SHP77 (cell line): ENCODE measurements at regions not wholly inside any gene's neighbourhood (a gene's known extent, or its start where the extent isn't known, plus 50 kb on each side); places are given as distances from the start of the nearest gene placed in this dataset.

Experiments
- DNase-seq, 2 experiments: peaks; one replicate each; lab custom pipeline; 2025; lab: John Stamatoyannopoulos, UW

DNA sequence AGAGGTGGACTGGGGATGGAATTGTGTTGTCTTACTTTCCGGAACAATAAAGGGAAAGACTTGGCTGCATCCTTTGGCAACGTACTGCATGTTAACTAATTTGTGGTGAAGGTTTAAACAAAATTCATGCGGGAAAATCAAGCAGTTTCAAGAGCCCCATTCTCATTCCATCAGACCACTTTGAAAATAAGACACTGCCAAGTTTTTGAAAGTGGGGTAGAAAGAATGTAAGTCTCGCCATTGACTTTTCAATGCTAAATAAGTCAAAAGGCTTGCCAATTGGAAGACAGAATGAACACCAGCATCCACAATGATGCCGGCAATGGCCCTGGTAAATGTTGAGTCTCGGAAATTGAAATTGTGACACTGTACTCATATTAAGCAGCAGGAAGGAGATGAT, 322.0 kb downstream of the RND3 start:
- DNase-seq, result no peak

DNA sequence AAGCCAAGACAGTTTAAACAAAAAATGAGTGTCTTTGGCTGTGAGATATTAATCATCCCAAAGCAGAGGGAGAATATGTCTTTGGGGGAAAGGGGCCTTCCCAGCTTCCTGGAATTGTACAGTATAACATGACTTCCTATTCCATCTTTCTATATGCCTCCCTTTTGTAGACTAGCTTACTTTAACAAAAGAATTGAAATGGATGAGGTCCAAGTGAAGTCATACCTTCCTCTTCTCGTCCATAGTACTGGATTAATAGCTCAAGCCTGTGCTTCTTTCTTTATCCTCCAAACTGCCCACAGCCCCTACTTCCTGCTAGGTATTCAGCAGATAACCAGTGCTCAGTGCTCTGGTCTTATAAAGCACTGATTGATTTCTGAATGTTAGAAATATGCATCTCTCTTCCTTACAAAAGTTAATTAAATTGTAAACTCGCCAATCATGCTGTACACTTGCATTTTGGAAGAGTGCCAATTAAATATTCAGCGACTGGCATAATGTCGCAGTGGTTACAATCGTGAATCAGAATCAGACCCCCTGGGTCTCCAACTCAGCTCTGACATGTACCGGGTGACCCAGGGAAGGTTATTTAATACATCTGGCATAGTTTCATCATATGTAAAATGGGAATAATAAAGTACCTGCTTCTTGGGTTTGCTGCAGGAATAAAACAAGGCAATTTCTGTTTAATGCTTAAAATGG, 325.1 kb downstream of the RND3 start:
- DNase-seq, result no peak

DNA sequence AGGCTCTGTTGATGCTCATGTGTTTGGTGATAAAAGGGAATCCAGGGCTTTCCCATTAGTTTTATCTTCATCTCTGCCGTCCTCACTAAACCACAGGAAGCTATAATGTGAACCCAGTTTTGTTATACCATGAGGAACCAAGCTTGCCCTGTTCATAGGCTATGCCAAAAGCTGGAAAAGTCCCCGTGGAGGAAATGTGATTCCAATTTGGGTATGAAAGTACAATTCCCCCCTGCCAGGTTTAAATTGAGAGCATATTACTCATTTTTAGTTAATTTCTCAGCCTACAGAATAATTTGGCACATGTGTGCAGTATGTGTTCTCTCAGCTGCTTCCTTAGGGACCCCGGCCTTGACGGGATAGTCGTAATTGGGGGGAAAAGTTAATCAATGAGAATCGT, 327.4 kb downstream of the RND3 start:
- DNase-seq, result no peak

DNA sequence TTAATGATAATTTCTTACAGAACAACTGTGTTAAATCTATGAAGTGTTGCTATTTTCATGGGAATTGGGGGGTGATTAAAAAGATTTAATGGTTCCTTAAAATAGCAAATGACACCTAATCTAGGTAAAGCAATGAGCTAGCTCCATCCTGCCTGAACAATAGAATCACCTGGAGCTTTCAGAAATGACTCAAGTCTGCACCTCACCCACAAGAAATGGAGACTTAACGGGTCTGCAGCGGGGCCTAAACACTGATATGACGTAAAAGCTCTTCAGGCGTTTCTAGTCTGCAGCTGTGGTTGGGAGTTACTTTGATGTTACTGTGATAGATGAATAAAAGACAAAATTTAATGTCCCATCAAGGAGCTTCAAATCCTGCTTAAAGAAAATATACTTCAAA, 328.2 kb downstream of the RND3 start:
- DNase-seq, result no peak

DNA sequence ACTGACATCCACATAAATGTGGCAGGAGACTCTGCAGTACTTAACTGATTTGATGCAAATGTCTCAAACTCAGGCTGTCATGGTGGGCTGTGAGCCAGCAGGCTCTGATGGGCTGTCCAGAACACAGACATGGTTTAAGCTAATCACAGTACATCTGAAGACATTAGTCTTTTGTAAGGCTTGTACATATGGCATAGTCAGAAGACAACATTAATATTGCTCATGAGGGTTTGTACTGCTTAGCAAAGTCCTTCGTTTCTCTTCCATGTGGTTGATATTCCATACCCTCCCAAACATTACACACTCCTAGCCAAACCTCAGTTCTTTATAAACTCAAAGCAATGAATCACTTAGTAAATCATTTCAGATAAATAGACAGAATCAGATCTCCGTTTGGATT, 330.6 kb downstream of the RND3 start:
- no peak for DNase-seq

DNA sequence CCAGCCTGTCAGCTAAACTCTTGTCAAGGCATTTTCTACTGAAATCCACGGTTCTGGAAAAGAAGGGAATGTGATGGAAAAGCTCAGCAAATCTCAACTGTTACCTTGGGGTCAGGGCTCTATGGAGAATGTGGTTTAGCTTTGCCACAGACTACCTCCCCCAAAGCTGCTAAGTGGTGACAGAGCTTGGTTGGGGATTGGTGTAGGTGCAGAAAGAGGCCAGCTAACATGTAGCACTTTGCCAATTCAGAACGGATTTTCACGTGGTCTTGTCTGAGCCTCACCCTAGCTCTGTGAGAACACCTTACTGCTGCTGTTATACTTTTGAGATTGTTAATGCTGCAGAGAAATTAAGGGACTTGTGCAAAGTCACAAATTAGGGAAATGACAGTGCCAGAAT, 331.1 kb downstream of the RND3 start:
- DNase-seq, result no peak

DNA sequence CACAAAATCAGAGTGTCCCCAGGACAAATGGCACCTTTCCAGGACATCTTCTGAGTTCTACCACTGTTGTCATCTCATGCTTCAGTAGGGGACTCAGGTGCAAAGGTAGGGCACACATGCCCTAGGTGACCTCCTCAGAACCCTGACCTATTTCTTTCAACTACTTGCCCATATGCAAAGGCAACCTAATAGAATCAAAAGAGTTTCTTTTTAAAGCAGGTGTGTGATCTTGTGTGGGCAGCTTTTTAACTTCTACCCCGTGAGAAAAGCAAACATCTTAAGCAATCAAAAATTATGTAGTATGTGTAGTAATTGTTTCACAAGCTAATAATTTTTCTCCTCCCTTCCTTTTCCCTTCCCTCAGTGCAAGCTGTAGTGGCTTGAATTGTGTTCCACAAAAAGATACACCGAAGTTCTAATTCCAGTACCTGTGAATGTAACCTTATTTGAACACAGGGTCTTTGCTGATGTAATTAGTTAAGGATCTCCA, 333.1 kb downstream of the RND3 start:
- no peak for DNase-seq

DNA sequence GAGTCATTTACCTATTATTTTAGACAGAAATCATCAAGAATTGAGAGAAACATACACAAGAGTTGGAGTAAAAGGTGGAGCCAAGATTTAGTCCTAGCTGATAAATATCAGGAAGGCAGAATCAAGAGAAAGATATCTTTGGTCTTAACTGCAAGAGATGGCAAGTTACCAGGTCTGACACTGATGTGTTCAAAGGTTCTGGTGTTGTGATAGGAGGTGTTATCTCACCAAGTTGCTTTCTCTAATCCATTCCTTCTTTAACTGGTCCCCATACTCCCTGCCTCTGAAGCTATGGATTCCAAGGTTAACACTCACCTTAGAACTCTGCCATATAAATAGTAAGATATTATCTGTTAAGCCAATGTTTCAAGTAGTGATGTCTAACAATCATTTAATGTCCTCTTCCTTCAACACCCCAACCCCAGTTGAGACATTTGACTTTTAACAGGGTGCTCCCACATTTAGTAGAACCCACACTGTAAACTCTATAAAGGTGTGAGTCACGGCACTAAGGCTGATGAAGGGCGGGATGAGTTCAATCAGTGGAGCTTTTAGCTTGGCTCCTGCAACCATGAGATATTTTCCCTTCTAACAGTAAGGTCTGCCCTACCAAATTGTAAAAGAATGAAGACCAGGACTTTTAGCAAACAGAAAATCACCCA, 333.7 kb downstream of the RND3 start:
- no peak for DNase-seq

DNA sequence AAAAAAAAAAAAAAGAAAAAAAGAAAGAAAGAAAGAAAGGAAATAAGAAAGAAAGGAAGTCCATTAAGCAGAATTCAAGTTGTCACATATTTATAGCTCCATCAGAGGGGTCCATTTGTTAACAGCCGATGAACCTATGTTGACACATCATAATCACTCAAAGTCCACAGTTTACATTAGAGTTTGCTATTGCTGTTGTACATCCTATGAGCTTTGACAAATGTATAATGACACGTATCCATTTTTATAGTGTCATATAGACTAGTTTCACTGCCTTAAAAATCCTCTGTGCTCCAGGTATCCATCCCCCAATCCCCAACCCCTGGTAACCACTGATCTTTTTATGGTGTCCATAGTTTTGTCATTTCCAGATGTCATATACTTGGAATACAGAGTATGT, 335.2 kb downstream of the RND3 start:
- DNase-seq, result no peak

DNA sequence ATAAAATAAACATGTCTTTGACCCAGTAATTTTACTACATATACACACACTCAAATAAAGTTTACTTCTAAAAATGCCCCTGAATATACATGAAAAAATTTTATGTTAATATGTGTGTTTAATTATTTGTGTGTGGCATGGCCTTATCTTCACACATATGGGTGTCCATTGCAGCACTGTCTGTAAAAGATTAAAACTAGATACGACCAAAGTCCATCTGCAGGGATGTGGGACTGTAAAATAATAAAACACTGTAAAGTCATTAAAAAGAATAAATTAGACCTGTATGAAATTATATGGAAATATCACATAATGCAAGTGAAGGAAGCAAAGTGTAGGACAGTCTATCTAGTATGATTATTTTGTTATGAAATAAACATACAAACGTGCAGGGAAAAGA, 337.3 kb downstream of the RND3 start:
- no peak for DNase-seq

DNA sequence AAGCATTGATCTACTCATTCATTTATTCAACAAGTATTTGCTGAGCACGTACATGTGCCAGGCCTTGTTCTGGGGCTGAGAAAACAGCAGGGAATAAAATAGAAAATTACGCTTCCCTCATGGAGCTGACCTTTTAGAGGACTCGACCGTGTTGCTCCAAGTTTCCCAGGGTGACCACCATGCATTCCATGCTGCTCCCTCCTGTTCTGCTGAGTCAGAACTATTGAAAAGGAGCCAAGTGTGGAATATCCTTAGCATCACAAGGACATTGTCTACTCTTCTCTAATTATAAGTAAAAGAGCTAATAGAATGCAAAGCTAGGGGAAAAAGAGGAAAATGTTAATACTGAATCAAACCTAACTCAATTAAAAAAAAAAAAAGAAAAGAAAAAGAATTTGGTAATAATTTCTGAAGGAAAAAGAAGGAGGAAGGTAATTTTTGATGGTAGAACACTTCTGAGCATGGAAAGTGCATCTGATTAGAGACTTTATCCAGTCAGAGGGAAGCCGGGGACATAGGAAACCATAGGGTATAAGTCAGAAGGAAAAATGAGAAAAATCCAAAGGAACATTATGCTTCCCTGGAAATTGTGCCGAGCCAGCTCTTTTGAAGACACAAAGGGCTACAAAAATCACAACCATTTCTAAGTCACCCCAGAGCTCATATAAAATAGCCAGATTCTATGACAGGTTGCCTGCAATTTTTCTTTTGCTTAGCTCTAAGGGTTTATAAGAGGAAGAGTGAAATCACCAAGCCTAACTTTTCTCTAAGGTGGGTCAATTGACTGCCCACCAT, 339.4 kb downstream of the RND3 start:
- DNase-seq, result no peak

DNA sequence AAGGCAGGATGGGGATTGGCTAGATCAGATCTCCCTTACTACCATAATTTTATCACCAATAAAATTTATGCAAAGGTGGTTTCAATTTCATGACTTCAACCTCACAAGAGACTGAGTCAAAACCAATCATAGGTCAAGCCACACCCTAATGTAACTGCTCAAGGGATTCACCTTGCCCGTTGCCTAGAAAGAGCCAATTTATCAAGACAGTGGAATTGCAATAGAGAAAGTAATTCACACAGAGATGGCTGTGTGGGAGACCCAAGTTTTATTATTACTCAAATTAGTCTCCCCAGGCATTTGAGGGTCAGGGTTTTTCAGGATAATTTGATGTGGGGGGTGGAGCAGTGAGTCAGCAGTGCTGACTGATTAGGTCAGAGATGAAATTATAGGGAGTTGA, 340.6 kb downstream of the RND3 start:
- DNase-seq, result no peak

DNA sequence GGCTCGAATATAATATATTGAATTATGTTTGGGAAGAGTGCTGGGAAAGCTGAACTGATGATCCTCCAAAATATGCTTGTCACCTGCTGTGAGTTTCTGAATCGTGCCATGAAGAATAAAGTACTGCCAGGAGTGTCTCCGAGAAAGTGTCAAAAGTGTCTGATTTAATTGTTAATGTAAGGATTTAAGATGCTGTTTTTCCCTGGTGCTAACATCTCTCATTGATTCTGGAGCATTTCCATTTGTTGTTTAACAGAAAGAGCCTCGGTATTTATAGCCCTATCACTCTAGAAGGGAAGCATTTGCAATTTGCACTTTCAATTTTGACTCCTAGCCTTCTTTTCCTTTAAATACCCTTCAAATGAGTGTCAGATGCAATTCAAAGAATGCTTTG, 342.2 kb downstream of the RND3 start:
- DNase-seq, result no peak

DNA sequence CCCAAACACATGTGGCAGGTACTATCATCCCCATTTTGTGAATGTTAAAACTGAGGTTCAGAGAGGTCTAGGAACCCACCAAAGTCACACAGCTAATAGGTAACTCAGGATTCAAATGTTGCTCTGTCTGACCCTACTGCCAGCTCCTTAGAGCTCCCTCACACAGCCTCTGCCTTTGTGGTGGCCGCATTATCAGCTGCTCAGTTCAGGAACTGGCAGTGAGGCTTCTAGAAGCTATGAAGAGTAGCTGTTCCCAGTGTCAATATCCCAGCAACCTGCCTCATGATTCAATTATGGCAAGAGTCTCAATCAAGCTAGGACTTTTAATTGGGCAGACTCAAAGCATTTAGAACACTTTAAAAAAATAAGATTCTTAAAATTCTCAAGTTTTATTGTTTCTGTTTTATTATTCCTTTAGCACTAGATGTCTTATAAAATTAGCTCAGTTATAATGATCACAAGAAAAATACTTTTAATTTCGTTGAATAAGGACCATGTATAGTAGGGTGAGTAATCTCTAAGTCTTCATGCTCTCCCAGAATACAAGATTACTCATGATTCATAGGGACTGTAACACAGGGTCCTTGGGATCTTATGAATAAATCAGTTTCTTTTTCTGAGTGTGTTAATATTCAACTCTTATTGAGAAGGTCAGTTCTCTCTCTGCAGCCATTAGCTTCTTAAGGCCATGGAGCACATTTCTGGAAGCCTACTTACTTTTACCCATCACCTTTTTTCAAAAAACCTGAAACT, 342.7 kb downstream of the RND3 start:
- DNase-seq, result no peak

DNA sequence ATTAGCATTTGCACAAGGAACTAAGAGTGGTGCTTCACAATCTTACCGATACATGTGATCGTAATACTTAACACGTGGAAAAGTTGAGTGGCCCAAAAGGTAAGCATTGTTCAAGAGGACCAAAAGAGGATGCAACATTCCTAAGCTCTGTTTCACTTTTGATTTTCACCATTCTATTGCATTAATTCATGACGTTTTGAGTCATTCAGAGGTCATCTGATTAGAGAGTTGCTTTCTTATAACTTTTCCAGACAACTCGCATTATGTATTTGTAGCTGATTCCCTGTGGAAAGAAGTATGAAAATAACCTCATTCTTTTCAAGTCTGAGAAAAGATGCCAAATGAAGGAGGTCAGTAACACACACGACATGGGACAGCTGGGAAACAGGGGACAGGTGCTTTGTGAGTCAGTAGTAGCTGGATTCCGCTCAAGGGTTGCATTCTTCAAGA, 344.4 kb downstream of the RND3 start:
- no peak for DNase-seq

DNA sequence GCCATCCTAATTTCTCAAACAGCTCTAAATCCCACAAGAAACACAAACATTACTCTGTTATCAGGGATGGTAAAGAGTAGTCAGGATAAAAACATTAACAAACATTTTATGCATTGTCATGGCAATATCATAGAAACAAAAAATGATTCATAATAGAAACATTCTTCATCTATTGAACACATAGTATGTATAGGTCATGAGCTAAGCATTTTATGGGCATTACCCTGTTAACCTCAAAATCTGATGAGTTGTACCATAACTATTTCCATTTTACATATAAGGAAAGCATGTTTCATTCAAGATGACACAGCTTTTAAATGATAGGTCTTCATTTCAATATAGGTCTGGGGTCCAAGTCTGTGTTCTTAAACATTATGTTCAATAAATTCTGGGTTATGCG, 344.9 kb downstream of the RND3 start:
- no peak for DNase-seq

DNA sequence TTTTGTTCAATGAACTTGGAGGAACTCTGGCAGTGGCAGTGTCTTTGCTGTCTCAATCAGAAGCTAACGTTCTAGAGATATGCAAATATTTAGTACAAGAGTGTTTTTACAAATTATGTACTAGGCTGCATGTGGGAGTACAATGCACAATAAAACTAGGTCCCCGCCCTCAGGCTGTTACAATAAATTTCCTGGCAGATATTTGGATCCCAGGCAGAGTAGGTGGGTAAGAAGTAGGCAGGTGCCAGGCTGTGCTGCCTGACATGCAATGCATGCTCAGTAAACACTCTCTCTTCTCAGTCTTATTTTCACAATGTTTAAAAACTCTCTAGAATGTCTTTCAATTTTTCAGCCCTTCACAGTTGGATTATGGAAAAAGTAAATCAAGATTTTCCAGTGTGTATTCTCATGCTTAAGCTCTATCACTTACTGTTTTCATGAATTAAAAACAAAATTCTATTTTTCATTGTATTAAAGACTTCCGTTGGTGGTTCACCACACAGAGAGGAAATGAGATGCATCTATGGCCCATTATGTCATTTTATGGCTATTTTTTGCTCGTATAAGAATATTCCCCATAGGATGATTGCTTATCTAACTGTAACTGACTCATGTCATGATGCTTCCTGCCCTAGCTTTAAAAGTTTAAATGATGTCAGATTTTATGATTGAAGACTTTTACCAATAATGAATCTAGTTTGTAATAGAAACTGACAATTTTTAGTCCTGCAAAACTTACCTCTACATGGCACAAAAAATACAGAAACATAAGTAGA, 346.1 kb downstream of the RND3 start:
- DNase-seq, result no peak

DNA sequence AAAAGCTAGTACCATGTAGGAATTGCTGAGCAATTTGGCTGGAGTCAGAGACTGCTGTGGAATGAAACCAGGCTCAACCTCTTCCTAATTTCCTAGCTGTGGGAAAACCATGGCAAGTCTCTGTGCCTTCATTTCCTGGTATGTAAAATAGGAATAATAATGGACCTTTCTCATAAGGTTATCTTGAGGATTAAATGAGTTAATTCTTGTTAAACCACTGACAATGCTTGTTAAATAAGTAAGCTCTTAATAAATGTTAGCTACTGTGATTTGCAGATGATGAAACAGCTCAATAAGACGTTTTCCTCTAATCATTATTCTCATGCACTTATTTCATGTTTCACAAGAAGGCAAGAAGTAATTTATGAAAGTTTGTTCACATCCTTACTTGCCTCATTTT, 346.7 kb downstream of the RND3 start:
- no peak for DNase-seq

DNA sequence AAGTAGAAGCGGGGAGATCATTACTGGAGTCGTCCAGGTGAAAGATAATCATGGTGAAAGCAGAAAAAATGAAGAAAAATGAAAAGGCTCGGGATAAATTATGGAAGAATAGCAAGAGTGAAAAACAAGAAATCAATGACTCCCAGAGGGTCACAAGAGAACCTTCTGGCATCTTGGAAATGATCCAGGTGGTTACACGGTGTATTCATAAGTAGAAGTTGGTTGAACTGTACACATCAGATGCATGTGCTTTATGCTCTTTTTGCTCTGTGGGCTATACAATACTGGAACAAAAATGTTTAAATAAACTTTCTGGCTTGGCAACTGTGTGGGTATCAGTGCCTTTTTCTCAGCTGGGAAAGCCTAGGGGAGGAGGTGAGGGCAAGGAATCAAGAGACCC, 348.9 kb downstream of the RND3 start:
- no peak for DNase-seq

DNA sequence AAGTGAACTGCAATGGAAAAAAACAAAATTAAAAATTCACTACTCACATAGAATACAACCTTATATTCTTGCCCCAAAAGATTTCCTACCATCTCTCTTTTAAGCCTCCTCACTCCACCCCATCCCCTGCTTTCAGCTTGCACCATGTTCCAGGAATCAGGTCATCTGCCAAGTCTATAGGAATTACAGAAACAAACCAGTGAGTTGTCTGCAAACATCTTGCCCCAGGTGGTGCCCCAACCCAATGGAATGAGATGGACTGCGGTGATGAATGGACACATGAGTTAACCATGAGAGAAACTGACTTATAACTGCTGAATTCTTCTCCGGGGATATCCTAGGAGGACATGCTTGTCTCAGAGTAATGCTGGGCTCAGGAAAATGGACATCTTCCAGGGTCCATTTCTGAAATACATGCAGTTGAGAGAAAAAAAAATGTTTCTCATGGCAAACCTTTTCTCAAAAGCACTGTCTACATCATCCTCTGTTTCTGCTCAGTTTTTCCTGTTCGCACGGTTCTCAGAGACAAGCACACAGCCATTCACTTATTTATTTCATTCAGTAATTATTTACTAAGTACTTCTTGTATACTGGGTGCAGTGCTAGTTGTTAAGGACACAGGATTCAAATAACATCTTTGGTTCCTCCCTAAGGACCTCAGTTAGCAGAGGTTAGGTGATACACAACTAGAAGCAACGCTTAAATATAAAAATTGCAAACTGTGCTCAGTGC, 350.0 kb downstream of the RND3 start:
- DNase-seq, result no peak

DNA sequence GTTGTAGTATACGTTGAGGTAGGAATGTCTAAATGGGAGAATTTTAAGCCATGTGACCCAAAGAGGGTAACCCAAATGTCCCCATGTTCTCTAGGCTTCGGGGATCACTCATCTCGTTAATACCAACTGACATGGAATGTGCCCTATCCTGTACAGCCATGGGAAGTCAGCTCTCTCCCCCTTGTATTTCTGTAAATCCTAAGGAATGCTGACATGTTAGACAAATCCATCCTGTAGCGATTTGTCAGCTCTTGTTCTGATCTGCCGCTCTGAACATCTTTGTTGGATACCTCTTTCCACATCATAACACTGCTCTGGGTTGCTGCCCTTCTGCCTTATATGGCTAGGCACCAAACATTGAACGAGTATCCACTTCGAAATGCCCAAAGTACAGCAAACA, 350.6 kb downstream of the RND3 start:
- no peak for DNase-seq
